ENCODE measurements at regions not wholly inside any gene's neighbourhood (a gene's known extent, or its start where the extent isn't known, plus 50 kb on each side); places are given as distances from the start of the nearest gene placed in this dataset.

- no peak overlapping the region for H3K4me3 ChIP-seq (ENCODE audit: low read depth, low read length)
- no peak for DNase-seq (ENCODE audit: low read depth)
- no peak for TF ChIP-seq CTCF (IDR thresholded peaks at IDR 0.05; ENCODE audit: low read depth, low read length, missing control alignments)
Measured at GRCh38 chr3:147735616-147736015, 326.5 kb downstream of the ZIC1 start.

GRCh38 chr3:147736226-147736625, 327.1 kb downstream of the ZIC1 start:
- no peak overlapping the region for H3K4me3 ChIP-seq (ENCODE audit: low read depth, low read length)
- no peak for TF ChIP-seq CTCF (IDR thresholded peaks at IDR 0.05; ENCODE audit: low read depth, low read length, missing control alignments)
- no peak for DNase-seq (ENCODE audit: low read depth)

GRCh38 chr3:147737376-147737775, 328.2 kb downstream of the ZIC1 start:
- TF ChIP-seq CTCF (IDR thresholded peaks at IDR 0.05; ENCODE audit: low read depth, low read length, missing control alignments): no peak

GRCh38 chr3:147740928-147741327, 331.8 kb downstream of the ZIC1 start:
- no peak for DNase-seq (ENCODE audit: low read depth)
- TF ChIP-seq CTCF (IDR thresholded peaks at IDR 0.05; ENCODE audit: low read depth, low read length, missing control alignments): no peak
- H3K4me3 ChIP-seq (ENCODE audit: low read depth, low read length): no peak overlapping the region

More at GRCh38 chr3:147737376-147737775, 328.2 kb downstream of the ZIC1 start:
- no peak for DNase-seq (ENCODE audit: low read depth)
- H3K4me3 ChIP-seq (ENCODE audit: low read depth, low read length): no peak overlapping the region

GRCh38 chr3:147744967-147745366, 335.8 kb downstream of the ZIC1 start:
- DNase-seq (ENCODE audit: low read depth): no peak
- no peak overlapping the region for H3K4me3 ChIP-seq (ENCODE audit: low read depth, low read length)

GRCh38 chr3:147755310-147755709, 346.1 kb downstream of the ZIC1 start:
- H3K4me3 ChIP-seq (ENCODE audit: low read depth, low read length): no peak overlapping the region
- DNase-seq (ENCODE audit: low read depth): no peak
- TF ChIP-seq CTCF (IDR thresholded peaks at IDR 0.05; ENCODE audit: low read depth, low read length, missing control alignments): no peak

More at GRCh38 chr3:147744967-147745366, 335.8 kb downstream of the ZIC1 start:
- TF ChIP-seq CTCF (IDR thresholded peaks at IDR 0.05; ENCODE audit: low read depth, low read length, missing control alignments): no peak

GRCh38 chr3:147756476-147756875, 347.3 kb downstream of the ZIC1 start:
- TF ChIP-seq CTCF (IDR thresholded peaks at IDR 0.05; ENCODE audit: low read depth, low read length, missing control alignments): no peak
- no peak for DNase-seq (ENCODE audit: low read depth)
- H3K4me3 ChIP-seq (ENCODE audit: low read depth, low read length): no peak overlapping the region

All from GM12864 (cell line).